CD14-positive monocyte (primary cell): ENCODE measurements at regions not wholly inside any gene's neighbourhood (a gene's known extent, or its start where the extent isn't known, plus 50 kb on each side); places are given as distances from the start of the nearest gene placed in this dataset.

ENCODE experiments used
- DNase-seq, 3 donors: peaks; one replicate each; pipeline ENCODE4 v3.0.0-alpha.2; 2011 to 2022
- H2AFZ ChIP-seq: 2 replicates; pipeline ENCODE4 v1.6.0; 2012; ENCODE audit warnings: mild to moderate bottlenecking, low read depth, low read length, inconsistent platforms; ENCODE audit not compliant: insufficient read depth, poor library complexity, severe bottlenecking
- H3K27ac ChIP-seq, 2 donors: 1 replicate in 1 of 2; 2 replicates in 1 of 2; pipeline ENCODE4 v1.5.1; 2012 to 2013; ENCODE audit warnings: low read length in 2 of 2, control low read depth in 1 of 2, inconsistent platforms in 1 of 2, low read depth in 1 of 2, mild to moderate bottlenecking in 1 of 2
- H3K27me3 ChIP-seq, 2 donors: one replicate each; pipeline versions ENCODE4 v1.6.0 to v1.6.1; 2011 to 2013; ENCODE audit warnings: low read length in 2 of 2; ENCODE audit not compliant: control insufficient read depth in 2 of 2, insufficient read depth in 2 of 2
- H3K36me3 ChIP-seq, 2 donors: replicated peaks in 1 of 2; 1 replicate in 1 of 2; 2 replicates in 1 of 2; pipeline versions ENCODE4 v1.5.1 to v1.6.1; 2012 to 2013; ENCODE audit warnings: low read length in 2 of 2, control low read depth in 1 of 2, inconsistent platforms in 1 of 2, mild to moderate bottlenecking in 1 of 2; ENCODE audit not compliant: insufficient read depth in 2 of 2, control insufficient read depth in 1 of 2
- H3K4me1 ChIP-seq, 2 donors: 1 replicate in 1 of 2; 2 replicates in 1 of 2; pipeline versions ENCODE4 v1.5.1 to v1.6.1; 2012 to 2013; ENCODE audit warnings: low read length in 2 of 2, control low read depth in 1 of 2, inconsistent platforms in 1 of 2, mild to moderate bottlenecking in 1 of 2, moderate library complexity in 1 of 2; ENCODE audit not compliant: insufficient read depth in 2 of 2, control insufficient read depth in 1 of 2
- H3K4me2 ChIP-seq: replicated peaks from 2 replicates; pipeline ENCODE3; 2012; ENCODE audit warnings: low read length, moderate library complexity, mild to moderate bottlenecking; ENCODE audit not compliant: poor library complexity, severe bottlenecking; ENCODE audit errors: extremely low read depth
- H3K4me3 ChIP-seq, 3 experiments: fragments of 200-600 bp in 1 of 3; sonication (generic) in 1 of 3; replicated peaks in 1 of 3; 1 replicate in 2 of 3; 2 replicates in 1 of 3; pipeline ENCODE4 v1.5.1; 2011 to 2013; ENCODE audit warnings: low read length in 3 of 3, mild to moderate bottlenecking in 3 of 3, control low read depth in 2 of 3, low read depth in 2 of 3, inconsistent platforms in 1 of 3, moderate library complexity in 1 of 3
- H3K79me2 ChIP-seq: 2 replicates; pipeline ENCODE4 v1.6.0; 2012; ENCODE audit warnings: mild to moderate bottlenecking, control low read depth, inconsistent platforms, low read length, moderate library complexity; ENCODE audit not compliant: insufficient read depth
- H3K9ac ChIP-seq: 2 replicates; pipeline ENCODE4 v1.6.0; 2017; ENCODE audit warnings: low read length, mild to moderate bottlenecking; ENCODE audit not compliant: insufficient read depth, poor library complexity, severe bottlenecking
- H3K9me3 ChIP-seq, 2 donors: replicated peaks in 1 of 2; 1 replicate in 1 of 2; 2 replicates in 1 of 2; pipeline versions ENCODE4 v1.5.1 to v1.6.1; 2012 to 2013; ENCODE audit warnings: low read length in 2 of 2, control low read depth in 1 of 2; ENCODE audit not compliant: control insufficient read depth in 1 of 2, insufficient read depth in 1 of 2
- H4K20me1 ChIP-seq: 2 replicates; pipeline ENCODE4 v1.6.0; 2012; ENCODE audit warnings: mild to moderate bottlenecking, low read length, control low read depth, moderate library complexity; ENCODE audit not compliant: insufficient read depth
- H3K27ac Mint-ChIP-seq, 7 donors: one replicate each; pipeline ENCODE4 v1.8.0; 2020; ENCODE audit warnings: mild to moderate bottlenecking in 7 of 7, mixed read lengths in 7 of 7, moderate library complexity in 6 of 7, inconsistent platforms in 2 of 7
- H3K27me3 Mint-ChIP-seq, 3 donors: one replicate each; pipeline ENCODE4 v1.8.0; 2021 to 2022; ENCODE audit warnings: low read depth in 3 of 3, mild to moderate bottlenecking in 3 of 3, mixed read lengths in 3 of 3, moderate library complexity in 3 of 3, inconsistent platforms in 1 of 3
- H3K36me3 Mint-ChIP-seq, 2 donors: one replicate each; pipeline ENCODE4 v1.8.0; 2020; ENCODE audit warnings: mixed read lengths in 2 of 2, inconsistent platforms in 1 of 2, mild to moderate bottlenecking in 1 of 2
- H3K4me1 Mint-ChIP-seq: one replicate; pipeline ENCODE4 v1.8.0; 2020; ENCODE audit warnings: mild to moderate bottlenecking, mixed read lengths
- H3K4me3 Mint-ChIP-seq, 2 donors: one replicate each; pipeline ENCODE4 v1.8.0; 2020; ENCODE audit warnings: mild to moderate bottlenecking in 2 of 2, mixed read lengths in 2 of 2, moderate library complexity in 1 of 2
- H3K9me3 Mint-ChIP-seq, 7 donors: one replicate each; pipeline ENCODE4 v1.8.0; 2020 to 2022; ENCODE audit warnings: mixed read lengths in 7 of 7, mild to moderate bottlenecking in 6 of 7, moderate library complexity in 6 of 7, inconsistent platforms in 2 of 7
- CTCF ChIP-seq: fragments of 200-600 bp; IDR thresholded peaks from one replicate; pipeline ENCODE4 v1.8.0; 2022; ENCODE audit warnings: antibody characterized with exemption, mild to moderate bottlenecking
- WGBS: methylation state at CpG from one replicate; pipeline ENCODE4 v1.1.5; 2013; ENCODE audit warnings: missing lambda C conversion rate; ENCODE audit not compliant: insufficient coverage; 5-methylcytosine and 5-hydroxymethylcytosine counted together
- intact Hi-C, 2 donors: fragments of 100-400 bp; cut with micrococcal nuclease; formaldehyde crosslinking; loops; one replicate each; pipeline versions ENCODE4 v1.15.0 to v1.15.1; 2023

DNA sequence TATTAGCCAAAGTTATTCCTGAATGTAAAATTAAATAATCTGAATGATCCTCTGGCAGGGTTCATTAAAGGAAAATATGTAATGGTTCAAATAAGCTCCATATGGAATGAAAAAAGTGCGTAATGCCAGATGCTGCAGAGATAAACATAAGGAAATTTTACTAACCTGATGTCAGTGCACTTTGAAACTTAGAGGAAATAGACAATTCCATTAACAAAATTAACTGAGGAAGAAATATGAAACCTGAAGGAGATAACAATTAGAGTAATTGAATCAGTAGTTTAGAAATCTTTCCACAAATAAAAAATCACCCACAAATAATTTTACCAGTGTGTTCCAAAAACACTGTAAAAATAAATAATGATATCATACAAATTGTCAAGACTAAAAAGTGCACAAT is 387.5 kb downstream of the GRIA2 start:
- Mint-ChIP-seq H3K9me3 (peaks cover 0 to 3% (median 0%) of the 10 kb centered on the region in 7 donors), H3K4me1 (no peaks in the 10 kb centered on the region), H3K36me3 (no peaks in the 10 kb centered on the region), H3K4me3 (no peak overlapping the region), H3K27ac (no peak overlapping the region), H3K27me3 (peaks cover 0 to 4% (median 0%) of the 10 kb centered on the region in 3 donors)
- Histone ChIP-seq H4K20me1 (no peaks in the 10 kb centered on the region), H3K9me3 (no peaks in the 10 kb centered on the region), H2AFZ (no peak overlapping the region), H3K27ac (no peak overlapping the region), H3K36me3 (no peaks in the 10 kb centered on the region), H3K4me3 (no peak overlapping the region), H3K4me1 (no peaks in the 10 kb centered on the region), H3K27me3 (no peaks in the 10 kb centered on the region), H3K4me2 (no peak overlapping the region), H3K9ac (no peak overlapping the region), H3K79me2 (no peaks in the 10 kb centered on the region)
- no CpG with 5 or more reads among the region's 1 CpG for WGBS
- DNase-seq = no peak
- intact Hi-C loops = no loop called here
- TF ChIP-seq CTCF = no peak

DNA sequence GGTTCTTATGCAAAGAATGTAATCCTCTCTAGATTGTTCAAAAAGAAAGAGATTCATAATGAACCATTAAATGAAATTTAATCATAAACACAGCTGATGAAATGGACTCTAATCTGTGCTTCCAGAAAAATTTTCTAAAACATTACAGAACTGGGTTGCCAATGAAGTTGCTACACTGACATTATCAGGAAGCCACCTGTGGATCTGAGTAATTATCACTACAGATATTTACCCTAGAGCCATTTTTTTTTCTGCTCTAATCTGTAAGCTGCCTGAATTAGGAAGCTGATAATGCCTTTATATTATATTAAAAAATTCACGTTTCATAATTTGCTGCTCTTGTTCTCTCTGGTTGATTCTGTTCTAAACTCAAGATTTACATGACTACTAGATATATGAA is 380.1 kb downstream of the GRIA2 start:
- no CpG with 5 or more reads among the region's 1 CpG for WGBS
- H3K27me3 ChIP-seq = no peaks in the 10 kb centered on the region
- intact Hi-C loops = no loop called here
- no peak overlapping the region for H3K4me2 ChIP-seq
- no peaks in the 10 kb centered on the region for H4K20me1 ChIP-seq
- no peak overlapping the region for H3K27ac ChIP-seq
- no peaks in the 10 kb centered on the region for H3K4me1 ChIP-seq
- no peak overlapping the region for H3K4me3 ChIP-seq
- Mint-ChIP-seq H3K27me3 (no peaks in the 10 kb centered on the region), H3K4me1 (no peaks in the 10 kb centered on the region), H3K36me3 (no peaks in the 10 kb centered on the region), H3K27ac (no peak overlapping the region), H3K9me3 (peaks cover 0 to 3% (median 0%) of the 10 kb centered on the region in 7 donors), H3K4me3 (no peak overlapping the region)
- no peak overlapping the region for H2AFZ ChIP-seq
- H3K9ac ChIP-seq = no peak overlapping the region
- H3K9me3 ChIP-seq = no peaks in the 10 kb centered on the region
- no peaks in the 10 kb centered on the region for H3K79me2 ChIP-seq
- no peaks in the 10 kb centered on the region for H3K36me3 ChIP-seq
- TF ChIP-seq CTCF = no peak
- no peak for DNase-seq
